Neural cell (in vitro differentiated cells): ENCODE measurements at regions not wholly inside any gene's neighbourhood (a gene's known extent, or its start where the extent isn't known, plus 50 kb on each side); places are given as distances from the start of the nearest gene placed in this dataset.

Experiments
- H2AFZ ChIP-seq: fragments of 200-600, 300-800 bp; sonication (generic), shearing (Covaris generic); 2 replicates; pipeline ENCODE4 v1.6.0; 2014; ENCODE audit warnings: low read depth, mild to moderate bottlenecking, antibody characterized with exemption, low read length, moderate library complexity
- H3F3A ChIP-seq: fragments of 200-600 bp; shearing (Covaris generic); 2 replicates; pipeline ENCODE4 v1.6.1; 2016; ENCODE audit warnings: mild to moderate bottlenecking, moderate library complexity, mixed read lengths, antibody characterized with exemption, low read length; ENCODE audit not compliant: insufficient read depth, poor library complexity, severe bottlenecking
- H3K27ac ChIP-seq: fragments of 200-600, 300-800 bp; sonication (generic), shearing (Covaris generic); 2 replicates; pipeline ENCODE4 v1.5.1; 2014; ENCODE audit warnings: mild to moderate bottlenecking, low read length, moderate library complexity
- H3K27me3 ChIP-seq: fragments of 300-800, 200-600 bp; sonication (generic), shearing (Covaris generic); 2 replicates; pipeline ENCODE4 v1.6.0; 2014; ENCODE audit warnings: mild to moderate bottlenecking, low read depth, low read length, moderate library complexity; ENCODE audit not compliant: insufficient read depth
- H3K36me3 ChIP-seq: fragments of 300-800, 200-600 bp; sonication (generic), shearing (Covaris generic); 2 replicates; pipeline ENCODE4 v1.5.1; 2014; ENCODE audit warnings: mild to moderate bottlenecking, antibody characterized with exemption, low read length, moderate library complexity; ENCODE audit not compliant: insufficient read depth
- H3K4me2 ChIP-seq: fragments of 300-800, 200-600 bp; sonication (generic), shearing (Covaris generic); 2 replicates; pipeline ENCODE4 v1.6.0; 2014; ENCODE audit warnings: mild to moderate bottlenecking, low read length
- H3K4me3 ChIP-seq: fragments of 300-800, 200-600 bp; sonication (generic), shearing (Covaris generic); 2 replicates; pipeline ENCODE4 v1.5.1; 2014; ENCODE audit warnings: mild to moderate bottlenecking, low read length, moderate library complexity
- H3K79me2 ChIP-seq: fragments of 200-600 bp; shearing (Covaris generic); replicated peaks from 2 replicates; pipeline ENCODE4 v1.6.0; 2014; ENCODE audit warnings: mild to moderate bottlenecking, low read length, moderate library complexity; ENCODE audit not compliant: insufficient read depth
- H3K9ac ChIP-seq: fragments of 300-800, 200-600 bp; sonication (generic), shearing (Covaris generic); 2 replicates; pipeline ENCODE4 v1.6.1; 2016; ENCODE audit warnings: mild to moderate bottlenecking, low read length, mixed read lengths
- H3K9me2 ChIP-seq: fragments of 200-600 bp; shearing (Covaris generic); 2 replicates; pipeline ENCODE4 v1.6.1; 2016; ENCODE audit warnings: mild to moderate bottlenecking, low read length, mixed read lengths; ENCODE audit not compliant: insufficient read depth
- H3K9me3 ChIP-seq: fragments of 200-600, 300-800 bp; sonication (generic), shearing (Covaris generic); 2 replicates; pipeline ENCODE4 v1.6.1; 2016; ENCODE audit warnings: mild to moderate bottlenecking, mixed run types, low read length, moderate library complexity, mixed read lengths
- H4K20me1 ChIP-seq: fragments of 200-600 bp; shearing (Covaris generic); 2 replicates; pipeline ENCODE4 v1.6.1; 2016; ENCODE audit warnings: mild to moderate bottlenecking, mixed run types; ENCODE audit not compliant: insufficient read depth
- CTCF ChIP-seq: fragments of 450-650 bp; IDR thresholded peaks from 2 replicates; pipeline ENCODE4 v1.5.1; 2014; ENCODE audit warnings: antibody characterized with exemption, mild to moderate bottlenecking, moderate library complexity; ENCODE audit not compliant: poor library complexity, severe bottlenecking
- EP300 ChIP-seq: fragments of 450-650 bp; conservative IDR thresholded peaks from 2 replicates; pipeline ENCODE4 v1.6.1; 2014; ENCODE audit warnings: antibody characterized with exemption, mild to moderate bottlenecking, moderate library complexity; ENCODE audit not compliant: poor library complexity, severe bottlenecking
- EZH2 ChIP-seq: fragments of 200-600, 300-800 bp; shearing (Covaris generic), sonication (generic); IDR thresholded peaks from 2 replicates; pipeline ENCODE4 v1.6.1; 2014; ENCODE audit warnings: antibody characterized with exemption, low read length, borderline replicate concordance, mild to moderate bottlenecking; ENCODE audit not compliant: insufficient read depth, poor library complexity, severe bottlenecking
- MXI1 ChIP-seq: fragments of 450-650 bp; conservative IDR thresholded peaks from 2 replicates; pipeline ENCODE4 v1.6.1; 2014; ENCODE audit warnings: antibody characterized with exemption, mild to moderate bottlenecking; ENCODE audit not compliant: poor library complexity, severe bottlenecking
- POLR2AphosphoS5 ChIP-seq: IDR thresholded peaks from 2 replicates; pipeline ENCODE4 v1.6.1; 2012
- RAD21 ChIP-seq: fragments of 450-650 bp; conservative IDR thresholded peaks from 2 replicates; pipeline ENCODE4 v1.6.1; 2014; ENCODE audit warnings: antibody characterized with exemption, mild to moderate bottlenecking, moderate library complexity
- REST ChIP-seq: IDR thresholded peaks from 2 replicates; pipeline ENCODE4 v1.6.1; 2012; ENCODE audit warnings: borderline replicate concordance
- SMC3 ChIP-seq: fragments of 450-650 bp; conservative IDR thresholded peaks from 2 replicates; pipeline ENCODE4 v1.6.1; 2014; ENCODE audit warnings: antibody characterized with exemption, mild to moderate bottlenecking, moderate library complexity; ENCODE audit not compliant: poor library complexity
- TAF1 ChIP-seq: IDR thresholded peaks from 2 replicates; pipeline ENCODE4 v1.6.1; 2012; ENCODE audit warnings: low read depth

- no peaks in the 10 kb centered on the region for H3K9me2 ChIP-seq
- H3K4me2 ChIP-seq, result no peak overlapping the region
- TF ChIP-seq EP300 (no peak), TAF1 (no peak), MXI1 (no peak), RAD21 (no peak), SMC3 (no peak), CTCF (no peak), REST (no peak), POLR2AphosphoS5 (no peak)
- no peaks in the 10 kb centered on the region for H4K20me1 ChIP-seq
- H3F3A ChIP-seq, result no peaks in the 10 kb centered on the region
- no peak overlapping the region for H3K4me3 ChIP-seq
- no peaks in the 10 kb centered on the region for H3K79me2 ChIP-seq
- no peak overlapping the region for H3K27ac ChIP-seq
- no peaks in the 10 kb centered on the region for H3K27me3 ChIP-seq
- H3K9me3 ChIP-seq, result no peaks in the 10 kb centered on the region
- no peak overlapping the region for H2AFZ ChIP-seq
- H3K36me3 ChIP-seq, result no peaks in the 10 kb centered on the region
- H3K9ac ChIP-seq, result no peak overlapping the region
Observed at GRCh38 chr4:124974152-124974551, 261.6 kb upstream of the ANKRD50 start.

- no peaks in the 10 kb centered on the region for H3K9me3 ChIP-seq
- H3K4me2 ChIP-seq, result no peak overlapping the region
- no peak overlapping the region for H3K4me3 ChIP-seq
- H4K20me1 ChIP-seq, result no peaks in the 10 kb centered on the region
- no peak overlapping the region for H3K9ac ChIP-seq
- H3K27me3 ChIP-seq, result no peaks in the 10 kb centered on the region
- no peaks in the 10 kb centered on the region for H3K9me2 ChIP-seq
- no peaks in the 10 kb centered on the region for H3K36me3 ChIP-seq
- no peaks in the 10 kb centered on the region for H3F3A ChIP-seq
- no peak overlapping the region for H2AFZ ChIP-seq
- TF ChIP-seq MXI1 (no peak), SMC3 (no peak), POLR2AphosphoS5 (no peak), CTCF (no peak), EZH2 (no peak), EP300 (no peak), RAD21 (no peak)
- no peaks in the 10 kb centered on the region for H3K79me2 ChIP-seq
- no peak overlapping the region for H3K27ac ChIP-seq
Observed at GRCh38 chr4:124973716-124974115, 261.2 kb upstream of the ANKRD50 start.
